IMR-90 (cell line): ENCODE measurements at regions not wholly inside any gene's neighbourhood (a gene's known extent, or its start where the extent isn't known, plus 50 kb on each side); places are given as distances from the start of the nearest gene placed in this dataset.

Experiments used
- ATAC-seq: fragments of 200-7000 bp; cut with Tn5 transposase; 2 replicates; pipeline ENCODE4 v1.9.1; 2020; ENCODE audit warnings: low read depth, mild to moderate bottlenecking, moderate library complexity
- BruUV-seq: library from RNA; stranded (reverse); fragments of 400-500 nt; replicated peaks from 2 replicates; lab custom pipeline; 2021; lab: Mats Ljungman, UMichigan
- CTCF ChIA-PET: fragments of 300-600 bp; formaldehyde crosslinking; extraction: SDS; loops from one replicate; lab custom pipeline; 2021; ENCODE audit warnings: antibody characterized with exemption; lab: Yijun Ruan, JAX
- POLR2A ChIA-PET: fragments of 300-600 bp; sonication (Branson Sonifier 250); formaldehyde crosslinking; loops from one replicate; lab custom pipeline; 2022; ENCODE audit warnings: antibody characterized with exemption; ENCODE audit not compliant: unreplicated experiment; lab: Charles Lee
- DNase-seq: peaks from one replicate; pipeline ENCODE4 v3.0.0; 2013
- H2AFZ ChIP-seq: replicated peaks from 2 replicates; pipeline ENCODE3; 2013; ENCODE audit warnings: low read length, mild to moderate bottlenecking; ENCODE audit not compliant: poor library complexity
- H2AK5ac ChIP-seq: 2 replicates; pipeline ENCODE4 v1.6.1; 2013; ENCODE audit warnings: low read depth, low read length, inconsistent platforms
- H2AK9ac ChIP-seq: replicated peaks from 2 replicates; pipeline ENCODE3; 2013; ENCODE audit warnings: mild to moderate bottlenecking, low read depth, low read length, moderate library complexity; ENCODE audit not compliant: poor library complexity
- H2BK120ac ChIP-seq: 2 replicates; pipeline ENCODE4 v1.6.1; 2013; ENCODE audit warnings: low read depth, low read length, inconsistent platforms
- H2BK15ac ChIP-seq: 3 replicates; pipeline ENCODE4 v1.6.1; 2013; ENCODE audit warnings: low read depth, low read length, inconsistent platforms
- H2BK20ac ChIP-seq: 2 replicates; pipeline ENCODE4 v1.6.1; 2013; ENCODE audit warnings: low read depth, mild to moderate bottlenecking, inconsistent platforms, low read length, moderate library complexity
- H2BK5ac ChIP-seq: 2 replicates; pipeline ENCODE4 v1.6.1; 2013; ENCODE audit warnings: mild to moderate bottlenecking, low read depth, low read length, inconsistent platforms; ENCODE audit not compliant: poor library complexity, severe bottlenecking
- H3K14ac ChIP-seq: replicated peaks from 2 replicates; pipeline ENCODE4 v1.6.1; 2013; ENCODE audit warnings: low read depth, low read length, inconsistent platforms
- H3K18ac ChIP-seq: 2 replicates; pipeline ENCODE4 v1.6.1; 2013; ENCODE audit warnings: low read depth, low read length, control low read depth
- H3K23ac ChIP-seq: 2 replicates; pipeline ENCODE4 v1.6.1; 2013; ENCODE audit warnings: low read depth, low read length, inconsistent platforms
- H3K27ac ChIP-seq: 2 replicates; pipeline ENCODE4 v1.5.1; 2013; ENCODE audit warnings: mild to moderate bottlenecking, control low read depth, low read length; ENCODE audit not compliant: insufficient read depth
- H3K27me3 ChIP-seq: 2 replicates; pipeline ENCODE4 v1.6.1; 2013; ENCODE audit warnings: low read length; ENCODE audit not compliant: control insufficient read depth, insufficient read depth
- H3K36me3 ChIP-seq: 2 replicates; pipeline ENCODE4 v1.6.1; 2013; ENCODE audit warnings: low read length, mixed read lengths; ENCODE audit not compliant: control insufficient read depth, insufficient read depth
- H3K4ac ChIP-seq: 2 replicates; pipeline ENCODE4 v1.6.1; 2013; ENCODE audit warnings: low read depth, low read length, inconsistent platforms
- H3K4me1 ChIP-seq: 2 replicates; pipeline ENCODE4 v1.6.1; 2013; ENCODE audit warnings: low read length, mixed read lengths; ENCODE audit not compliant: control insufficient read depth, insufficient read depth
- H3K4me2 ChIP-seq: 2 replicates; pipeline ENCODE4 v1.6.1; 2013; ENCODE audit warnings: low read depth, mild to moderate bottlenecking, control low read depth, low read length, moderate library complexity
- H3K4me3 ChIP-seq: 2 replicates; pipeline ENCODE4 v1.5.1; 2013; ENCODE audit warnings: low read depth, mild to moderate bottlenecking, control low read depth, low read length, moderate library complexity; ENCODE audit not compliant: insufficient read depth
- H3K56ac ChIP-seq: 2 replicates; pipeline ENCODE4 v1.6.1; 2013; ENCODE audit warnings: low read length, inconsistent platforms; ENCODE audit not compliant: insufficient read depth; ENCODE audit errors: extremely low read depth
- H3K79me1 ChIP-seq, 2 experiments: 2 replicates each; pipeline ENCODE4 v1.6.1; 2013; ENCODE audit warnings: low read length in 2 of 2, inconsistent platforms in 1 of 2, low read depth in 1 of 2
- H3K9ac ChIP-seq: 2 replicates; pipeline ENCODE4 v1.6.1; 2013; ENCODE audit warnings: low read depth, low read length, control low read depth
- H3K9me1 ChIP-seq: 2 replicates; pipeline ENCODE4 v1.6.1; 2013; ENCODE audit warnings: low read length, inconsistent platforms; ENCODE audit not compliant: insufficient read depth
- H3K9me3 ChIP-seq: 2 replicates; pipeline ENCODE4 v1.6.1; 2013; ENCODE audit warnings: low read length; ENCODE audit not compliant: control insufficient read depth, insufficient read depth
- H4K20me1 ChIP-seq: 2 replicates; pipeline ENCODE4 v1.6.1; 2013; ENCODE audit warnings: low read length, inconsistent platforms; ENCODE audit not compliant: insufficient read depth
- H4K5ac ChIP-seq: 2 replicates; pipeline ENCODE4 v1.6.1; 2013; ENCODE audit warnings: mild to moderate bottlenecking, low read depth, low read length, control low read depth
- H4K8ac ChIP-seq, 2 experiments: 2 replicates each; pipeline ENCODE4 v1.6.1; 2013; ENCODE audit warnings: low read depth in 2 of 2, low read length in 2 of 2, control low read depth in 1 of 2, inconsistent platforms in 1 of 2
- H4K91ac ChIP-seq: 2 replicates; pipeline ENCODE4 v1.6.1; 2013; ENCODE audit warnings: low read depth, low read length, inconsistent platforms; ENCODE audit not compliant: insufficient read depth
- BHLHE40 ChIP-seq: fragments of 150-350 bp; IDR thresholded peaks from 2 replicates; pipeline ENCODE4 v1.6.1; 2016; ENCODE audit warnings: mild to moderate bottlenecking, low read depth, low read length
- CEBPB ChIP-seq: IDR thresholded peaks from 2 replicates; pipeline ENCODE4 v1.6.1; 2012; ENCODE audit warnings: low read depth, low read length, improper control_type of control experiment
- CHD1 ChIP-seq: IDR thresholded peaks from 2 replicates; pipeline ENCODE4 v1.6.1; 2012; ENCODE audit warnings: low read depth, low read length, improper control_type of control experiment
- CTCF ChIP-seq: conservative IDR thresholded peaks from 2 replicates; pipeline ENCODE4 v1.5.1; 2012; ENCODE audit warnings: mild to moderate bottlenecking, low read depth, low read length, improper control_type of control experiment
- ELK1 ChIP-seq: fragments of 150-350 bp; IDR thresholded peaks from 2 replicates; pipeline ENCODE4 v1.6.1; 2016; ENCODE audit warnings: low read depth, mild to moderate bottlenecking, low read length, moderate library complexity, borderline replicate concordance
- FOS ChIP-seq: fragments of 150-350 bp; IDR thresholded peaks from 2 replicates; pipeline ENCODE4 v1.6.1; 2016; ENCODE audit warnings: low read depth, low read length
- MAFK ChIP-seq: IDR thresholded peaks from 2 replicates; pipeline ENCODE4 v1.6.1; 2012; ENCODE audit warnings: low read depth, low read length, improper control_type of control experiment
- MAZ ChIP-seq: IDR thresholded peaks from 2 replicates; pipeline ENCODE4 v1.6.1; 2012; ENCODE audit warnings: low read depth, mild to moderate bottlenecking, low read length, improper control_type of control experiment, moderate library complexity, borderline replicate concordance
- MXI1 ChIP-seq: IDR thresholded peaks from 2 replicates; pipeline ENCODE4 v1.6.1; 2012; ENCODE audit warnings: low read depth, mild to moderate bottlenecking, low read length, moderate library complexity, borderline replicate concordance
- NFE2L2 ChIP-seq: fragments of 150-350 bp; IDR thresholded peaks from 2 replicates; pipeline ENCODE4 v1.6.1; 2016; ENCODE audit warnings: low read depth, mild to moderate bottlenecking, low read length
- POLR2A ChIP-seq: IDR thresholded peaks from 2 replicates; pipeline ENCODE4 v1.6.1; 2012; ENCODE audit warnings: mild to moderate bottlenecking, low read depth, low read length
- RAD21 ChIP-seq: IDR thresholded peaks from 2 replicates; pipeline ENCODE4 v1.6.1; 2012; ENCODE audit warnings: low read length, improper control_type of control experiment
- RCOR1 ChIP-seq: IDR thresholded peaks from 2 replicates; pipeline ENCODE4 v1.6.1; 2012; ENCODE audit warnings: mild to moderate bottlenecking, low read length, improper control_type of control experiment; ENCODE audit not compliant: insufficient replicate concordance
- RFX5 ChIP-seq: IDR thresholded peaks from 2 replicates; pipeline ENCODE4 v1.8.0; 2012; ENCODE audit warnings: low read depth, mild to moderate bottlenecking, low read length, moderate library complexity
- SMC3 ChIP-seq: fragments of 150-350 bp; IDR thresholded peaks from 2 replicates; pipeline ENCODE4 v1.6.1; 2016; ENCODE audit warnings: low read depth, mild to moderate bottlenecking, antibody characterized with exemption, low read length, moderate library complexity
- USF2 ChIP-seq: fragments of 150-350 bp; IDR thresholded peaks from 2 replicates; pipeline ENCODE4 v1.6.1; 2017; ENCODE audit warnings: mild to moderate bottlenecking, antibody characterized with exemption, low read length, low read depth
- WGBS, 2 experiments: methylation state at CpG; one replicate each; pipeline versions ENCODE4 v1.1.5 to v1.1.7; 2013; ENCODE audit warnings: missing lambda C conversion rate in 2 of 2; ENCODE audit not compliant: insufficient read length in 1 of 2; ENCODE audit errors: extremely low coverage in 2 of 2; 5-methylcytosine and 5-hydroxymethylcytosine counted together
- dilution Hi-C: fragments of 300-500 bp; cut with HindIII; formaldehyde crosslinking; loops from one replicate; pipeline ENCODE4 v1.14.3; 2018; ENCODE audit warnings: low sequenced_read_pairs; ENCODE audit not compliant: unreplicated experiment
- in situ Hi-C: fragments of 300-500 bp; cut with MboI; formaldehyde crosslinking; loops from 3 replicates; pipeline ENCODE4 v1.14.3; 2019; ENCODE audit warnings: low sequenced_read_pairs, inconsistent platforms, mixed read lengths
- intact Hi-C: fragments of 100-400 bp; cut with micrococcal nuclease; formaldehyde crosslinking; loops from 2 replicates; pipeline ENCODE4 v1.10.0; 2022

- H3K56ac ChIP-seq: no peak overlapping the region
- peaks cover 10% of the 10 kb centered on the region; the same call in 1 of the 2 replicates for H3K9me3 ChIP-seq
- H4K20me1 ChIP-seq: no peaks in the 10 kb centered on the region
- H4K91ac ChIP-seq: no peak overlapping the region
- no peak overlapping the region for H3K27ac ChIP-seq
- intact Hi-C loops (no loop called here), in situ Hi-C loops (no loop called here), dilution Hi-C loops (no loop called here)
- no peak overlapping the region for H2AFZ ChIP-seq
- no peaks in the 10 kb centered on the region for H3K79me1 ChIP-seq
- no peak overlapping the region for H3K23ac ChIP-seq
- no peak overlapping the region for H4K8ac ChIP-seq
- no peak overlapping the region for H3K4ac ChIP-seq
- no peak overlapping the region for H2AK5ac ChIP-seq
- POLR2A ChIA-PET: no interaction called here
- no peak overlapping the region for H4K5ac ChIP-seq
- H3K18ac ChIP-seq: no peak overlapping the region
- no peak overlapping the region for H3K4me2 ChIP-seq
- H2AK9ac ChIP-seq: no peak overlapping the region
- no TSS peak for BruUV-seq
- H3K4me3 ChIP-seq: no peak overlapping the region
- no peak overlapping the region for H2BK120ac ChIP-seq
- no peak for ATAC-seq
- no peak overlapping the region for H3K14ac ChIP-seq
- 54% methylated on average over 2 of the region's 7 CpGs; no CpG with 5 or more reads in 1 of the 2 experiments for WGBS, 2 experiments
- TF ChIP-seq RCOR1: no peak
- TF ChIP-seq MAZ: no peak
- TF ChIP-seq CTCF: no peak
- TF ChIP-seq SMC3: no peak
- no peak for TF ChIP-seq RAD21
- TF ChIP-seq FOS: no peak
- TF ChIP-seq ELK1: no peak
- no peak for TF ChIP-seq POLR2A
- no peak for TF ChIP-seq MXI1
- no peak for TF ChIP-seq USF2
- TF ChIP-seq BHLHE40: no peak
- no peak for TF ChIP-seq MAFK
- TF ChIP-seq RFX5: no peak
- no peak for TF ChIP-seq CEBPB
- TF ChIP-seq CHD1: no peak
- no peak for TF ChIP-seq NFE2L2
- H3K36me3 ChIP-seq: no peaks in the 10 kb centered on the region
- no peaks in the 10 kb centered on the region for H3K9me1 ChIP-seq
- no peak overlapping the region for H2BK20ac ChIP-seq
- H2BK15ac ChIP-seq: no peak overlapping the region
- DNase-seq: no peak
- CTCF ChIA-PET: no interaction called here
- no peak overlapping the region for H3K9ac ChIP-seq
- no peaks in the 10 kb centered on the region for H3K27me3 ChIP-seq
- no peaks in the 10 kb centered on the region for H3K4me1 ChIP-seq
- H2BK5ac ChIP-seq: no peak overlapping the region
Measured at GRCh38 chr2:239793836-239794235, 231.3 kb downstream of the NDUFA10 start.
